HG03066 (cell line): ENCODE measurements at regions not wholly inside any gene's neighbourhood (a gene's known extent, or its start where the extent isn't known, plus 50 kb on each side); places are given as distances from the start of the nearest gene placed in this dataset.

Experiments used
- ATAC-seq: cut with Tn5 transposase; IDR thresholded peaks from one replicate; pipeline ENCODE4 v1.9.1; 2021; ENCODE audit warnings: low read depth; ENCODE audit not compliant: unreplicated experiment

- ATAC-seq = no peak
These were observed 647.4 kb downstream of the BCOR start for GRCh38 chrX:39450234-39450977.

- ATAC-seq = no peak
These were observed 646.7 kb downstream of the BCOR start for GRCh38 chrX:39451046-39451445.

DNA sequence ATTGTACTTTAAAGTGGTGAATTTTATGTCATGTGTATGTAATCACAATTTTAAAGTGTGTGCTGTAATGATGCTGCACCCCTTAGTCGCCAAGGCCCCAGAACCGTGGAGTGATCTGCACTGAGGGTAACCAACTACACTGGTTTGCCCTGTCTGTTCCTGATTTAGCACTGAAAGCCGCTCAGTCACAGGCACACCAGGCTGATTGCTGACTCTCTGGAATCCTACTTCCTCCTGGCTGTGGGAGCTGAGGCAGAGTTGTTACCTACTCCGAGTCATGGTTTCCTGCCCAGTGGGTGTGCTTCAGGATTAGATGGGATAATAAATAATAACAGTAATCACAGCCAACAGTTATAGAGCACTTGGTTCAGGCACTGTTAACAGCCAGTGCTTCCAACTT, 645.4 kb downstream of the BCOR start:
- no peak for ATAC-seq

- no peak for ATAC-seq
These were observed 643.7 kb downstream of the BCOR start for GRCh38 chrX:39453889-39454621.

GRCh38 chrX:39456894-39457604, 640.7 kb downstream of the BCOR start:
- no peak for ATAC-seq

- ATAC-seq = no peak
These were observed 639.0 kb downstream of the BCOR start for GRCh38 chrX:39458779-39459178.

DNA sequence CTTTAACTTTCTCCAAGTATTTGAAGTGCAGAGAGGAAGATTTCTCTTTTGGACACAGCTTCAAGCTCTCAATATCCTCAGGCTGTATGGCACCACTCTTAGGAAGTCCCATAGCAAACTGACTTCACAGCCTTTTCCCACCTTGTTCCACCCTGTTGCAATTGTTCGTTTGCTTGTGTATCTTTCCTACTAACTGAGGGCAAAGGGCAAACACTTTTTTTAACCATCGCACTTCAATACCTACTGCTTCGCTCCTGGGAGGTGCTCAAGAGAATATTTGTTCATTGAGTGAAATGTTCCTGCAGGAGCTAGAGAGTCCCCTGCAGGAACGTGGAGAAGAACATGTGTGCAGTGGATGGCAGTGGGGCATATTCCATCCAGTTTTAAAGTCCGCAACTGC, 638.6 kb downstream of the BCOR start:
- no peak for ATAC-seq

DNA sequence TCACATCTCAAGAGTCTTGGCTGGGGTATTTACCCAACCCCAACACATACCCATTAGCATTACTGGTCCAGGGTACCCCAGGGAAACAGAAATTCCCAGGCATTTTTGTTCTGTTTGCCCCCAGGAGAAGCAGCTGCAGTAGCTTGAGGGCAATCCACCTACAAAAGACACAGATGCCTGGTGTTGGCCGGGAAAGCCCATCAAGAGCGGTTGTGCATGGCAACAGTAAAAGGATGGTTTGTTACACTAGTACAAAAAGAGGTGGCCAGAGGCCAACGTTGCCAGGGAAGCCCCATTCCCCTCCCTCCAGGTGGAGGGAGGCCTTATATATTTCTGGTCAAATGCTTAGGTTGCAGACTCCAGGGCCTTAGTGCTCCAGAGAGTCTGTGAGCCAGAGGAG, 637.8 kb downstream of the BCOR start:
- ATAC-seq = no peak

DNA sequence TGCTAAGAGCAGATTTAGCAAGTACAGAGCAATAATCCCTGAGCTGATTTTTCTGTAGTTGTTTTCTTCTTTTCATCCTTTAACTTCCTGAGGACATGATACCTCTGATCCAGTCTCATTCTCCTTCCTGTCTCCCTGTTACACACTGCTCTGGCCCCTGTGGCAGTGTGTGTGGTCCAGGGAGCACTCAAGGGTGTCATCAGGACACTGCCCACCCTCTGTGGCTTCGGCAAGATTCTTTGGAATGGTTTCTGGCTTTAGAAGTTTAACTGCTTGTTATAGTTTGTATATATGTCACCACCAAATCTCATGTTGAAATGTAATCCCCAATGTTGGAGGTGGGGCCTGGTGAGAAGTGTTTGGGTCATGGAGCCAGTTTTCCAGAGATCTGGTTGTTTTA, 637.3 kb downstream of the BCOR start:
- ATAC-seq = no peak

GRCh38 chrX:39462835-39463234, 634.9 kb downstream of the BCOR start:
- no peak for ATAC-seq

DNA sequence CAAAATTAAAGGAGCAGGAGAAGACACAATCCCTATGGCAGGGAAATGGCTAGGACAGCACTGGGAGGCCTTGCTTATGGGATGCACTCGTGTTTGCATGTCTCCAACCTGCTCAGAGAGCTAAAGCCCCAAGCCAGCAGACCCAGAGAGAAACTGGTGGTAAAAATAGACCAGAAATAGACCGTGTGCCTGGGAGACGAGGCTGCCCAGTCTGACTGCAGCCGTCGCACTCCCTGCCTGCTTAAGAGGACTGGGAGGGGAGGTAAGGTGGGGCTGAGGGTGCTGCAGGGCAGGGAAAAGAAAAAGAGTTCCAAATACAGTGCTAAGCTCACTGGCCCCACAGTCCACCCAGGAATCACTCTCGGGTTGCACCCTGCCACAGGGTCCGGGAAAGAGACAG, 633.5 kb downstream of the BCOR start:
- no peak for ATAC-seq

DNA sequence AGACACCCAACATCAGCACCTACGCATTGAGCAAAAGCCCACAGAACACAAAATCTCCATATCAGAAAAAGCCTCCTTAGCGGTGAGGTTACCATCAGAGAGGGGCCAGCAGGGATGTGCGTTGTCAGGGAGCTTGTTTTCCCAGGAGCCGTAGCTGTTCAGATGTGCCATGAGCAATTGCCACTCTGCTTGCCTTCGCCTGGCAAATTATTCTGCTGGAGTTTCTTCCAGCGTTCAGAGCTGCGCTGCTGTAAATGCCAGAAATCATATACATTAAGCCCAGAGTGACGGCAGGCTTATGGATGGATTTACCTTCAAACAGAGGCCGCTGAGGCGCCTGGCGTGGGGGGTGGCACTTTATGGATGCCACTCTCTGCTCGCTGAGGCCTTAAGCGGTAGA, 632.3 kb downstream of the BCOR start:
- ATAC-seq = no peak

DNA sequence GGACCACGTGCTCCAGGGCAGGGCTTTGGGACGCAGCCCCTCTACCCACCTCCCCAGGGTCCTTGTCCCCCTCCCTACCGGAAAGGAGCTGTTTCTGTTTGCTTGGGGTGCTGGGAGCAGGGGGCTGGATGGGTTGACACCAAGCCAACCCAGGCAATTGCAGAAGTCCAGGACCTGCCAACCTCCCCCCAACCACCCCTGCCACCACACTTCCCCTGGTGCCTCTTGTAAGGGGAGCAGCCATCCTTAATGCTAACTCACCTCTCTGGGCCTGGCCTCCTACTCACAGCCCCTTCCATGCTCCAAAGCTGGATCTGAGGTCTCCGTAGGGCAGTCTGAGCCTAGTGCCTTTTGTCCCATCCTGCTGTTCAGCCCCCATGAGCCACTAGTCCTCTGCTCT, 631.9 kb downstream of the BCOR start:
- no peak for ATAC-seq

- ATAC-seq = no peak
These were observed 628.6 kb downstream of the BCOR start for GRCh38 chrX:39469126-39469525.

DNA sequence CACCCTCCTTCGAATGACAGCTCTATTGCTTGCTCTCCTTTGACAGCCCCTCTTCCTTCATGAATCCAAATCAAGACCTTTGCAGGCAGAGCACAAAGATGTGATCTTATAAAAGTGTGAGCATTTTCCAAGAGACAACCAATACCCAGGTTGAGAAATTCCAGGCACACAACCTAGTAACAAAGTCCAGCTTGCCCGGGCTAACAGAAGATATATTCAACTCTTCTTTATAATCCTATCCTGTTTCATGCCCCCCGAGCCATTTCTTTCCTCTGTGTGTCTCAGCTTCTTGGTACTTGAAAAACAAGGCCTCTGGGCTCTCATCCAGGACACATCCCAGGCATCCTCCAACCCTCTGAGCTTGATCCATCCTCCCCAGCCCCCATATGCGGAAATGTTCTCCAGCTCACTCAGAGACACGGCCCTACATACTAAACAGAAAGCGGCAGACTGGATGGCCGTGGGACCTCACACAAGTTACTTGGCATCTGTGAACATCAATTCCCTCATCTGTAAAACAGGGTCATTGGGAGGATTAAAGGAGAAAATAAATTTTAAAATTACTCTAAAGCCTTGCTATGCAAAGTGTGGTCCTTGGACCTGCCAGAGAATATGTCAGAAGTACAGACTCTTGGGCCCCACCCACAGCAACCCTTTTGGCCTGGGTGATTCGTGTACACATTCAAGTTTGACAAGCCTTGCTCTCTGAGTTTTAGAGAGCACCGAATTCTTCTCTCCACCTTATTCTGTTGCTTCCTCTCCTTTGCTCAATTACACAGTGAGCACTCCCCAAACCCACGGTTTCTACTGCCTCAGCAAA, 627.0 kb downstream of the BCOR start:
- no peak for ATAC-seq

GRCh38 chrX:39472161-39472560, 625.6 kb downstream of the BCOR start:
- no peak for ATAC-seq

GRCh38 chrX:39473812-39474211, 623.9 kb downstream of the BCOR start:
- ATAC-seq = no peak

DNA sequence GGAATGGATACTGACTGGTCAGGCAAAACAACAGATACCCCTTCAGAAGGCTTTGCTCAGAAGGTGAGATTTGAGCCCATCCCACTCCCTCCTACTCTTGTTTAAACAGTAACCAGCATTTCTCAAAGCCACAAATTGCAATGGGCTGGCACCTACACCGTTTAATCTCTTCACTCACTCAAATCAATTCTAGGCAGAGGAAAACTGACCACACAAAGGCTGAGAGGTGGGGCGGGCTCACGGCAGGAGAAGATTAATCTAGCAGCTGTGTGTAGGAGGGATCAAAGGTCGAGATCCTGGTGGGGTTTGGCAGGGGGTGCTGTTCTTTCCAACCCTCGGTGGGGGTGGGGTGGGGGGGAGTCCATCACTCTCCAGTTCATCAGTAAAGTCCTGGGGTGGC, 622.4 kb downstream of the BCOR start:
- no peak for ATAC-seq

GRCh38 chrX:39476604-39477021, 621.1 kb downstream of the BCOR start:
- no peak for ATAC-seq

GRCh38 chrX:39477031-39477761, 620.6 kb downstream of the BCOR start:
- no peak for ATAC-seq
